GM12878 (cell line): ENCODE measurements at regions not wholly inside any gene's neighbourhood (a gene's known extent, or its start where the extent isn't known, plus 50 kb on each side); places are given as distances from the start of the nearest gene placed in this dataset.

Experiments used
- ATAC-seq: fragments of 200-7000 bp; cut with Tn5 transposase; 3 replicates; pipeline ENCODE4 v1.9.1; 2020; ENCODE audit warnings: mild to moderate bottlenecking, moderate library complexity
- BruUV-seq: library from RNA; stranded (reverse); fragments of 400-500 nt; replicated peaks from 2 replicates; lab custom pipeline; 2021; lab: Mats Ljungman, UMichigan
- CTCF ChIA-PET: fragments of 300-600 bp; sonication (Branson Sonifier 250); formaldehyde crosslinking; extraction: SDS; loops from one replicate; lab custom pipeline; 2021; ENCODE audit warnings: inconsistent platforms; lab: Yijun Ruan, JAX
- POLR2A ChIA-PET: fragments of 350-600 bp; formaldehyde crosslinking; extraction: SDS; loops from one replicate; lab custom pipeline; 2021; ENCODE audit warnings: inconsistent platforms; lab: Charles Lee
- RAD21 ChIA-PET: fragments of 300-600 bp; sonication (Branson Sonifier 250); formaldehyde crosslinking; loops from one replicate; lab custom pipeline; 2023; ENCODE audit warnings: antibody characterized with exemption; ENCODE audit not compliant: unreplicated experiment; lab: Charles Lee
- SMC1A ChIA-PET: fragments of 300-600 bp; sonication (Branson Sonifier 250); formaldehyde crosslinking; loops from one replicate; lab custom pipeline; 2023; ENCODE audit not compliant: unreplicated experiment, uncharacterized antibody; lab: Charles Lee
- DNase-seq: peaks from one replicate; pipeline ENCODE4 v3.0.0-alpha.2; 2011; ENCODE audit warnings: low read depth, low spot score
- FAIRE-seq: peaks from 3 replicates; lab custom pipeline; 2011; peaks lifted over from hg19 to GRCh38; lab: Jason Lieb, UNC
- H2AFZ ChIP-seq: 2 replicates; pipeline ENCODE4 v1.6.0; 2011; ENCODE audit warnings: low read depth, low read length, control low read depth; ENCODE audit not compliant: control insufficient read depth
- H3K27ac ChIP-seq: 2 replicates; pipeline ENCODE4 v1.5.1; 2011; ENCODE audit warnings: control low read depth; ENCODE audit not compliant: control insufficient read depth, insufficient read depth
- H3K27me3 ChIP-seq, 2 experiments: replicated peaks in 1 of 2; 2 replicates each; pipeline versions ENCODE4 v1.6.0 to v1.6.1; 2011; ENCODE audit warnings: low read length in 1 of 2; ENCODE audit not compliant: control insufficient read depth in 2 of 2, insufficient read depth in 2 of 2
- H3K36me3 ChIP-seq, 2 experiments: 2 replicates each; pipeline ENCODE4 v1.5.1; 2011; ENCODE audit warnings: low read length in 1 of 2; ENCODE audit not compliant: control insufficient read depth in 2 of 2, insufficient read depth in 2 of 2
- H3K4me1 ChIP-seq: 2 replicates; pipeline ENCODE4 v1.6.1; 2011; ENCODE audit warnings: mild to moderate bottlenecking, low read length, moderate library complexity, mixed read lengths; ENCODE audit not compliant: control insufficient read depth, insufficient read depth
- H3K4me2 ChIP-seq: 2 replicates; pipeline ENCODE4 v1.6.0; 2011; ENCODE audit warnings: control low read depth; ENCODE audit not compliant: control insufficient read depth, insufficient read depth
- H3K4me3 ChIP-seq: fragments of 200-600 bp; sonication (generic); 2 replicates; pipeline ENCODE4 v1.5.1; 2016
- H3K79me2 ChIP-seq: 2 replicates; pipeline ENCODE4 v1.6.0; 2011; ENCODE audit warnings: low read length; ENCODE audit not compliant: control insufficient read depth, insufficient read depth
- H3K9ac ChIP-seq: 2 replicates; pipeline ENCODE4 v1.8.0; 2011; ENCODE audit warnings: low read length, control low read depth, mixed read lengths; ENCODE audit not compliant: control insufficient read depth, insufficient read depth
- H3K9me3 ChIP-seq: replicated peaks from 3 replicates; pipeline ENCODE4 v1.5.1; 2011; ENCODE audit warnings: mild to moderate bottlenecking, low read length; ENCODE audit not compliant: control insufficient read depth, insufficient read depth
- H4K20me1 ChIP-seq: 2 replicates; pipeline ENCODE4 v1.6.0; 2011; ENCODE audit not compliant: control insufficient read depth, insufficient read depth
- BHLHE40 ChIP-seq, 2 experiments: fragments of 450-650 bp in 1 of 2; IDR thresholded peaks; 2 replicates each; pipeline ENCODE4 v1.6.1; 2011 to 2017; ENCODE audit warnings: low read depth in 2 of 2, borderline replicate concordance in 1 of 2, improper control_type of control experiment in 1 of 2, low read length in 1 of 2, mild to moderate bottlenecking in 1 of 2
- CREM ChIP-seq: IDR thresholded peaks from 2 replicates; pipeline ENCODE4 v1.6.1; 2014; ENCODE audit warnings: antibody characterized with exemption, low read depth
- EGR1 ChIP-seq, 2 experiments: IDR thresholded peaks; 1 replicate in 1 of 2; 2 replicates in 1 of 2; pipeline ENCODE4 v1.6.1; 2011 to 2012; ENCODE audit warnings: low read depth in 2 of 2, low read length in 2 of 2, borderline replicate concordance in 1 of 2, mild to moderate bottlenecking in 1 of 2, moderate library complexity in 1 of 2
- JUNB ChIP-seq: IDR thresholded peaks from 2 replicates; pipeline ENCODE4 v1.6.1; 2016; ENCODE audit warnings: antibody characterized with exemption, mild to moderate bottlenecking
- JUND ChIP-seq: IDR thresholded peaks from 2 replicates; pipeline ENCODE4 v1.6.1; 2012; ENCODE audit warnings: low read depth, mild to moderate bottlenecking, low read length, improper control_type of control experiment, moderate library complexity
- KDM1A ChIP-seq: fragments of 200-600 bp; sonication (generic); IDR thresholded peaks from 2 replicates; pipeline ENCODE4 v1.6.1; 2016; ENCODE audit warnings: borderline replicate concordance
- KLF5 ChIP-seq: fragments of 450-650 bp; IDR thresholded peaks from 2 replicates; pipeline ENCODE4 v1.6.1; 2014; ENCODE audit warnings: mild to moderate bottlenecking; ENCODE audit not compliant: partially characterized antibody
- NR2F1 ChIP-seq: fragments of 450-650 bp; conservative IDR thresholded peaks from 2 replicates; pipeline ENCODE4 v1.6.1; 2017; ENCODE audit warnings: mild to moderate bottlenecking
- PAX8 ChIP-seq: fragments of 450-650 bp; IDR thresholded peaks from 2 replicates; pipeline ENCODE4 v1.6.1; 2017; ENCODE audit warnings: mild to moderate bottlenecking, moderate library complexity
- RB1 ChIP-seq: fragments of 450-650 bp; formaldehyde crosslinking; IDR thresholded peaks from 2 replicates; pipeline ENCODE4 v1.6.1; 2017; ENCODE audit warnings: mild to moderate bottlenecking, borderline replicate concordance
- RBBP5 ChIP-seq: fragments of 200-600 bp; sonication (generic); conservative IDR thresholded peaks from 2 replicates; pipeline ENCODE4 v1.6.1; 2016
- RFX5 ChIP-seq: IDR thresholded peaks from 2 replicates; pipeline ENCODE4 v1.6.1; 2011; ENCODE audit warnings: low read depth, low read length, improper control_type of control experiment
- SPI1 ChIP-seq: IDR thresholded peaks from 2 replicates; pipeline ENCODE4 v1.6.1; 2011; ENCODE audit warnings: low read depth, mild to moderate bottlenecking, low read length, moderate library complexity, borderline replicate concordance; ENCODE audit not compliant: insufficient read depth
- STAT3 ChIP-seq: IDR thresholded peaks from 2 replicates; pipeline ENCODE4 v1.6.1; 2011; ENCODE audit warnings: low read depth, low read length, improper control_type of control experiment
- TAF1 ChIP-seq: IDR thresholded peaks from 2 replicates; pipeline ENCODE4 v1.6.1; 2011; ENCODE audit warnings: mild to moderate bottlenecking, low read depth, low read length, borderline replicate concordance
- TARDBP ChIP-seq: IDR thresholded peaks from 2 replicates; pipeline ENCODE4 v1.6.1; 2016; ENCODE audit warnings: borderline replicate concordance
- TCF12 ChIP-seq: IDR thresholded peaks from 2 replicates; pipeline ENCODE4 v1.6.1; 2011; ENCODE audit warnings: low read depth, mild to moderate bottlenecking, low read length
- whole genome bisulfite sequencing: methylation state at CpG from one replicate; pipeline ENCODE4 v1.1.6; 2016; ENCODE audit warnings: low lambda C conversion rate; ENCODE audit not compliant: insufficient replicate concordance, insufficient coverage; ENCODE audit errors: missing lambda C conversion rate; 5-methylcytosine and 5-hydroxymethylcytosine counted together
- in situ Hi-C: fragments of 300-500 bp; cut with MboI; formaldehyde crosslinking; loops from 9 replicates; pipeline ENCODE4 v1.14.3; 2018; ENCODE audit warnings: mixed read lengths
- intact Hi-C: fragments of 100-400 bp; cut with micrococcal nuclease; formaldehyde crosslinking; loops from one replicate; pipeline ENCODE4 v1.14.2; 2022; ENCODE audit not compliant: unreplicated experiment
- TF ChIP-seq, protein P1 (sequence below): fragments of 450-650 bp; IDR thresholded peaks from 2 replicates; pipeline ENCODE4 v1.6.1; 2017; ENCODE audit warnings: mild to moderate bottlenecking, moderate library complexity
- TF ChIP-seq, protein P2 (sequence below): fragments of 450-650 bp; IDR thresholded peaks from 2 replicates; pipeline ENCODE4 v1.6.1; 2017; ENCODE audit warnings: low read depth, mild to moderate bottlenecking, moderate library complexity
- TF ChIP-seq, protein P3 (sequence below): fragments of 450-650 bp; IDR thresholded peaks from 2 replicates; pipeline ENCODE4 v1.6.1; 2017; ENCODE audit warnings: mild to moderate bottlenecking, low read depth, inconsistent platforms; ENCODE audit not compliant: poor library complexity, severe bottlenecking

DNA sequence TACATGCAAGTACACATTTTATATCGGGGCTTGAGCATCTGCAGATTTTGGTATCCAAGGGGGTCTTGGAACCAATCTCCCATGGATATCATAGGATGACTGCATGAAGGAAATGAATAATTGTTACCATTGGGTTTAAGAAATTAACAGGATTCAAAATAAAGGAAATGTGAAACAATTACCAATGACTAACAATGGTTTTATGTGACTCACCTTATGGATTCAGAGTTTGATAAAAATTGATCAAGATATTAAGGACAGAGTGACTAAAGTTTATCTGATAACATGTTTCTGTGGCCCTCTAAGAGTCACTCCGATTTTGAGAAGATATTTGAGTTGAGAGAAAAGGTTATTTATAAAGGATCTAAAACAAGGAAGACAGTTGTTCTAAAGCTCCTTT is 93.0 kb upstream of the ODAD2 start:
- WGBS = 13% methylated on average over 2 of the region's 2 CpGs
- H3K79me2 ChIP-seq = no peaks in the 10 kb centered on the region
- no peak for FAIRE-seq
- intact Hi-C loops (no loop called here), in situ Hi-C loops (no loop called here)
- H3K27ac ChIP-seq = no peak overlapping the region
- BruUV-seq = no TSS peak
- no peaks in the 10 kb centered on the region for H3K4me1 ChIP-seq
- no peak for ATAC-seq
- H3K36me3 ChIP-seq = no peaks in the 10 kb centered on the region
- ChIA-PET POLR2A (no interaction called here), RAD21 (no interaction called here), CTCF (no interaction called here), SMC1A (interaction anchor here (0.6 kb wide), 1 partner anchor 149 kb away, joined by 3 read pairs; no protein-coding TSS in a partner anchor)
- no peaks in the 10 kb centered on the region for H3K27me3 ChIP-seq
- no peak for DNase-seq
- H2AFZ ChIP-seq = no peak overlapping the region
- no peak for TF ChIP-seq NR2F1
- TF ChIP-seq, protein P1, sequence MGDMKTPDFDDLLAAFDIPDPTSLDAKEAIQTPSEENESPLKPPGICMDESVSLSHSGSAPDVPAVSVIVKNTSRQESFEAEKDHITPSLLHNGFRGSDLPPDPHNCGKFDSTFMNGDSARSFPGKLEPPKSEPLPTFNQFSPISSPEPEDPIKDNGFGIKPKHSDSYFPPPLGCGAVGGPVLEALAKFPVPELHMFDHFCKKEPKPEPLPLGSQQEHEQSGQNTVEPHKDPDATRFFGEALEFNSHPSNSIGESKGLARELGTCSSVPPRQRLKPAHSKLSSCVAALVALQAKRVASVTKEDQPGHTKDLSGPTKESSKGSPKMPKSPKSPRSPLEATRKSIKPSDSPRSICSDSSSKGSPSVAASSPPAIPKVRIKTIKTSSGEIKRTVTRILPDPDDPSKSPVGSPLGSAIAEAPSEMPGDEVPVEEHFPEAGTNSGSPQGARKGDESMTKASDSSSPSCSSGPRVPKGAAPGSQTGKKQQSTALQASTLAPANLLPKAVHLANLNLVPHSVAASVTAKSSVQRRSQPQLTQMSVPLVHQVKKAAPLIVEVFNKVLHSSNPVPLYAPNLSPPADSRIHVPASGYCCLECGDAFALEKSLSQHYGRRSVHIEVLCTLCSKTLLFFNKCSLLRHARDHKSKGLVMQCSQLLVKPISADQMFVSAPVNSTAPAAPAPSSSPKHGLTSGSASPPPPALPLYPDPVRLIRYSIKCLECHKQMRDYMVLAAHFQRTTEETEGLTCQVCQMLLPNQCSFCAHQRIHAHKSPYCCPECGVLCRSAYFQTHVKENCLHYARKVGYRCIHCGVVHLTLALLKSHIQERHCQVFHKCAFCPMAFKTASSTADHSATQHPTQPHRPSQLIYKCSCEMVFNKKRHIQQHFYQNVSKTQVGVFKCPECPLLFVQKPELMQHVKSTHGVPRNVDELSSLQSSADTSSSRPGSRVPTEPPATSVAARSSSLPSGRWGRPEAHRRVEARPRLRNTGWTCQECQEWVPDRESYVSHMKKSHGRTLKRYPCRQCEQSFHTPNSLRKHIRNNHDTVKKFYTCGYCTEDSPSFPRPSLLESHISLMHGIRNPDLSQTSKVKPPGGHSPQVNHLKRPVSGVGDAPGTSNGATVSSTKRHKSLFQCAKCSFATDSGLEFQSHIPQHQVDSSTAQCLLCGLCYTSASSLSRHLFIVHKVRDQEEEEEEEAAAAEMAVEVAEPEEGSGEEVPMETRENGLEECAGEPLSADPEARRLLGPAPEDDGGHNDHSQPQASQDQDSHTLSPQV = no peak
- no peak for TF ChIP-seq CREM
- no peak for TF ChIP-seq TAF1
- TF ChIP-seq STAT3 = no peak
- TF ChIP-seq PAX8 = no peak
- no peak for TF ChIP-seq RFX5
- no peak for TF ChIP-seq KDM1A
- no peak for TF ChIP-seq JUNB
- TF ChIP-seq TCF12 = no peak
- TF ChIP-seq, protein P2, sequence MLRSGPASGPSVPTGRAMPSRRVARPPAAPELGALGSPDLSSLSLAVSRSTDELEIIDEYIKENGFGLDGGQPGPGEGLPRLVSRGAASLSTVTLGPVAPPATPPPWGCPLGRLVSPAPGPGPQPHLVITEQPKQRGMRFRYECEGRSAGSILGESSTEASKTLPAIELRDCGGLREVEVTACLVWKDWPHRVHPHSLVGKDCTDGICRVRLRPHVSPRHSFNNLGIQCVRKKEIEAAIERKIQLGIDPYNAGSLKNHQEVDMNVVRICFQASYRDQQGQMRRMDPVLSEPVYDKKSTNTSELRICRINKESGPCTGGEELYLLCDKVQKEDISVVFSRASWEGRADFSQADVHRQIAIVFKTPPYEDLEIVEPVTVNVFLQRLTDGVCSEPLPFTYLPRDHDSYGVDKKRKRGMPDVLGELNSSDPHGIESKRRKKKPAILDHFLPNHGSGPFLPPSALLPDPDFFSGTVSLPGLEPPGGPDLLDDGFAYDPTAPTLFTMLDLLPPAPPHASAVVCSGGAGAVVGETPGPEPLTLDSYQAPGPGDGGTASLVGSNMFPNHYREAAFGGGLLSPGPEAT = no peak
- TF ChIP-seq, protein P3, sequence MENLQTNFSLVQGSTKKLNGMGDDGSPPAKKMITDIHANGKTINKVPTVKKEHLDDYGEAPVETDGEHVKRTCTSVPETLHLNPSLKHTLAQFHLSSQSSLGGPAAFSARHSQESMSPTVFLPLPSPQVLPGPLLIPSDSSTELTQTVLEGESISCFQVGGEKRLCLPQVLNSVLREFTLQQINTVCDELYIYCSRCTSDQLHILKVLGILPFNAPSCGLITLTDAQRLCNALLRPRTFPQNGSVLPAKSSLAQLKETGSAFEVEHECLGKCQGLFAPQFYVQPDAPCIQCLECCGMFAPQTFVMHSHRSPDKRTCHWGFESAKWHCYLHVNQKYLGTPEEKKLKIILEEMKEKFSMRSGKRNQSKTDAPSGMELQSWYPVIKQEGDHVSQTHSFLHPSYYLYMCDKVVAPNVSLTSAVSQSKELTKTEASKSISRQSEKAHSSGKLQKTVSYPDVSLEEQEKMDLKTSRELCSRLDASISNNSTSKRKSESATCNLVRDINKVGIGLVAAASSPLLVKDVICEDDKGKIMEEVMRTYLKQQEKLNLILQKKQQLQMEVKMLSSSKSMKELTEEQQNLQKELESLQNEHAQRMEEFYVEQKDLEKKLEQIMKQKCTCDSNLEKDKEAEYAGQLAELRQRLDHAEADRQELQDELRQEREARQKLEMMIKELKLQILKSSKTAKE = no peak
- no peak for TF ChIP-seq TARDBP
- no peak for TF ChIP-seq RBBP5
- no peak for TF ChIP-seq EGR1 (IDR thresholded peaks at IDR 0.05; ENCODE audit: borderline replicate concordance in 1 of 2, low read depth in 2 of 2, low read length in 2 of 2)
- no peak for TF ChIP-seq JUND
- no peak for TF ChIP-seq SPI1
- TF ChIP-seq RB1 = no peak
- no peak for TF ChIP-seq KLF5
- TF ChIP-seq BHLHE40 (IDR thresholded peaks at IDR 0.05; ENCODE audit: borderline replicate concordance in 1 of 2, low read depth in 2 of 2, low read length in 1 of 2) = no peak
- no peaks in the 10 kb centered on the region for H3K9me3 ChIP-seq
- no peak overlapping the region for H3K4me3 ChIP-seq
- H4K20me1 ChIP-seq = no peaks in the 10 kb centered on the region
- H3K4me2 ChIP-seq = no peak overlapping the region
- H3K9ac ChIP-seq = no peak overlapping the region
